Kidney (tissue), 13 donors: ENCODE measurements at regions not wholly inside any gene's neighbourhood (a gene's known extent, or its start where the extent isn't known, plus 50 kb on each side); places are given as distances from the start of the nearest gene placed in this dataset.

Experiments used
- DNase-seq, 5 donors: peaks; one replicate each; pipeline ENCODE4 v3.0.0-alpha.2; 2013 to 2020
- FAIRE-seq: peaks from 2 replicates; lab custom pipeline; 2012; peaks lifted over from hg19 to GRCh38; lab: Jason Lieb, UNC
- H3K27ac ChIP-seq, 2 donors: one replicate each; pipeline ENCODE4 v1.7.0; 2013; ENCODE audit warnings: low read depth in 2 of 2, low read length in 2 of 2, inconsistent platforms in 1 of 2
- H3K27me3 ChIP-seq: one replicate; pipeline ENCODE4 v1.7.1; 2013; ENCODE audit warnings: low read length, inconsistent platforms; ENCODE audit not compliant: control insufficient read depth, insufficient read depth
- H3K36me3 ChIP-seq, 3 donors: one replicate each; pipeline versions ENCODE4 v1.7.0 to v1.7.1; 2013; ENCODE audit warnings: low read length in 3 of 3, control low read depth in 1 of 3, inconsistent platforms in 1 of 3; ENCODE audit not compliant: insufficient read depth in 3 of 3, control insufficient read depth in 2 of 3
- H3K4me1 ChIP-seq, 3 donors: one replicate each; pipeline versions ENCODE4 v1.7.0 to v1.7.1; 2013; ENCODE audit warnings: low read length in 3 of 3, inconsistent platforms in 1 of 3, low read depth in 1 of 3; ENCODE audit not compliant: control insufficient read depth in 2 of 3, insufficient read depth in 2 of 3
- H3K4me3 ChIP-seq, 3 donors: one replicate each; pipeline versions ENCODE4 v1.7.0 to v1.8.1; 2013; ENCODE audit warnings: low read length in 3 of 3, control low read depth in 1 of 3, inconsistent platforms in 1 of 3
- H3K9ac ChIP-seq, 3 donors: one replicate each; pipeline versions ENCODE4 v1.7.0 to v1.7.1; 2013; ENCODE audit warnings: low read length in 3 of 3, control low read depth in 1 of 3, inconsistent platforms in 1 of 3
- H3K9me3 ChIP-seq, 3 donors: one replicate each; pipeline versions ENCODE4 v1.7.0 to v1.7.1; 2013; ENCODE audit warnings: low read length in 3 of 3, control low read depth in 1 of 3, inconsistent platforms in 1 of 3; ENCODE audit not compliant: control insufficient read depth in 2 of 3, insufficient read depth in 1 of 3
- CTCF ChIP-seq: IDR thresholded peaks from 3 replicates; pipeline ENCODE4 v1.5.1; 2012; ENCODE audit warnings: mild to moderate bottlenecking, moderate library complexity, borderline replicate concordance; ENCODE audit not compliant: insufficient read depth; ENCODE audit errors: extremely low read depth
- intact Hi-C: fragments of 100-400 bp; cut with DNase I; formaldehyde crosslinking; loops from one replicate; pipeline ENCODE4 v1.11.1; 2022
- donor health status: control.
- donor health status: control.
- donor health status: control.
- donor health status: control.
- donor health status: control.
- donor health status: DM: yes; HTN: yes; CAD: no.
- donor health status: Normal renal cell carcinoma (clear cell type).

- DNase-seq (no peak), FAIRE-seq (no peak)
- TF ChIP-seq CTCF: no peak
- H3K4me1 ChIP-seq: no peaks in the 10 kb centered on the region
- no peaks in the 10 kb centered on the region for H3K27me3 ChIP-seq
- no peak overlapping the region for H3K4me3 ChIP-seq
- no peak overlapping the region for H3K27ac ChIP-seq
- no peak overlapping the region for H3K9ac ChIP-seq
- no peaks in the 10 kb centered on the region for H3K36me3 ChIP-seq
- no peaks in the 10 kb centered on the region for H3K9me3 ChIP-seq
- intact Hi-C loops: no loop called here
These were observed 60.8 kb downstream of the CCNA1 start for GRCh38 chr13:36493046-36493445.

- no peaks in the 10 kb centered on the region for H3K9me3 ChIP-seq
- H3K4me3 ChIP-seq: no peak overlapping the region
- no peak overlapping the region for H3K9ac ChIP-seq
- H3K4me1 ChIP-seq: no peaks in the 10 kb centered on the region
- TF ChIP-seq CTCF: no peak
- FAIRE-seq (no peak), DNase-seq (no peak)
- no peaks in the 10 kb centered on the region for H3K36me3 ChIP-seq
- intact Hi-C loops: no loop called here
- H3K27me3 ChIP-seq: no peaks in the 10 kb centered on the region
- no peak overlapping the region for H3K27ac ChIP-seq
These were observed 63.1 kb downstream of the CCNA1 start for GRCh38 chr13:36495431-36495830.

GRCh38 chr13:36509369-36509768 lies 77.1 kb downstream of the CCNA1 start:
- Histone ChIP-seq H3K4me1 (no peaks in the 10 kb centered on the region), H3K9ac (no peak overlapping the region), H3K36me3 (no peaks in the 10 kb centered on the region), H3K27me3 (no peaks in the 10 kb centered on the region), H3K27ac (no peak overlapping the region), H3K9me3 (no peaks in the 10 kb centered on the region), H3K4me3 (no peak overlapping the region)
- TF ChIP-seq CTCF: no peak
- no peak for DNase-seq
- FAIRE-seq: no peak
- intact Hi-C loops: no loop called here

- FAIRE-seq (no peak), DNase-seq (no peak)
- Histone ChIP-seq H3K36me3 (no peaks in the 10 kb centered on the region), H3K4me3 (no peak overlapping the region), H3K9ac (no peak overlapping the region), H3K9me3 (no peaks in the 10 kb centered on the region), H3K27me3 (no peaks in the 10 kb centered on the region), H3K4me1 (no peaks in the 10 kb centered on the region), H3K27ac (no peak overlapping the region)
- intact Hi-C loops: no loop called here
- TF ChIP-seq CTCF: no peak
These were observed 80.5 kb downstream of the CCNA1 start for GRCh38 chr13:36512771-36513170.
